ENCODE measurements at regions not wholly inside any gene's neighbourhood (a gene's known extent, or its start where the extent isn't known, plus 50 kb on each side); places are given as distances from the start of the nearest gene placed in this dataset.
A peak's percentile ranks its signal among the peaks of the same experiment; 100 is the strongest.

DNA sequence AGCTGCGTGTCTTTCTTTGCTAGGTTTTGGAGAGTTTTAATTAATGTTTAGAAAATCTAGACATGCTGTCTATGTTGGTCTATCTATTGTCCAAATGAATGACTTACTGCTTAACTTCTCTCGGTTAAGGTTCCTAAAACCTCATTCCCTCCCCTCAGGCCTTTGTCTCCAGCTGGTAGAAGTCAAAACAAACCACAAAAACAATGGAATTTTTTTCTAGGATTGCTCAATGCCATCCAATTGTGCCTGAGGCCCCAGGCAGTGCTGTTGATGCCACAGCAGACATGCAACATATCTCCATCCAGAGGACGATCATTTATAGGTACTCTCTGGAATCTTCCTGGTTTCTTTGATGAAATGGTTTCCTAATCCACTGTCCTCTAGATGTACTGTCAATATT lies 448.2 kb upstream of the TBX3 start:
- no peak overlapping the region for H3K18ac ChIP-seq (ENCODE audit: extremely low read depth, low read length)
- no peak overlapping the region for H3K4me2 ChIP-seq (ENCODE audit: insufficient read depth in 1 of 2, low read depth in 2 of 2, low read length in 2 of 2)
- H3K9ac ChIP-seq (replicated peaks in 1 of 4; ENCODE audit: extremely low read depth in 1 of 4, low read depth in 3 of 4, low read length in 3 of 4), result no peak overlapping the region
- H2BK20ac ChIP-seq (ENCODE audit: low read length), result no peak overlapping the region
- no peaks in the 10 kb centered on the region for H3K79me1 ChIP-seq (ENCODE audit: low read depth, low read length)
- no peak overlapping the region for H2BK15ac ChIP-seq (ENCODE audit: low read length)
- no peaks in the 10 kb centered on the region for H3K79me2 ChIP-seq (ENCODE audit: control insufficient read depth in 1 of 2, insufficient read depth in 2 of 2, low read length in 2 of 2)
- no peak overlapping the region for H2BK12ac ChIP-seq (ENCODE audit: low read depth, low read length)
- H3K23me2 ChIP-seq (ENCODE audit: low read depth, low read length), result no peaks in the 10 kb centered on the region
- no peak overlapping the region for H3K4me3 ChIP-seq (ENCODE audit: extremely low read depth in 1 of 4, insufficient read depth in 2 of 4, low read depth in 3 of 4, low read length in 4 of 4)
- FAIRE-seq (no peak), DNase-seq (ENCODE audit: low read depth in 1 of 2, low spot score in 2 of 2) (no peak)
- H3K56ac ChIP-seq (replicated peaks; ENCODE audit: insufficient read length, low read depth, low read length), result no peak overlapping the region
- no peak overlapping the region for H2BK120ac ChIP-seq (replicated peaks; ENCODE audit: low read depth, low read length)
- no peak for TF ChIP-seq SAP30 (IDR thresholded peaks at IDR 0.05; ENCODE audit: insufficient read depth, insufficient replicate concordance, low read length)
- peak; percentile 73 for TF ChIP-seq CEBPB (IDR thresholded peaks at IDR 0.05; ENCODE audit: low read depth, low read length)
- H3K9me3 ChIP-seq (ENCODE audit: insufficient read depth in 2 of 2, low read depth in 1 of 2, low read length in 1 of 2), result no peaks in the 10 kb centered on the region
- no peak overlapping the region for H2AK5ac ChIP-seq (ENCODE audit: low read depth, low read length)
- ChIA-PET POLR2A (ENCODE audit: partially characterized antibody) (no interaction called here), CTCF (ENCODE audit: partially characterized antibody) (no interaction called here)
- H2AFZ ChIP-seq (ENCODE audit: low read length), result no peak overlapping the region
- H2BK5ac ChIP-seq (ENCODE audit: low read depth, low read length), result no peak overlapping the region
- H4K5ac ChIP-seq (ENCODE audit: insufficient read length, low read depth, low read length), result no peak overlapping the region
- no peak overlapping the region for H3K23ac ChIP-seq (ENCODE audit: insufficient read length)
- no peak overlapping the region for H4K91ac ChIP-seq (replicated peaks; ENCODE audit: insufficient read length, low read length)
- no peak overlapping the region for H3K14ac ChIP-seq (ENCODE audit: insufficient read length)
- H3K27me3 ChIP-seq (replicated peaks in 1 of 4; ENCODE audit: control insufficient read depth in 3 of 4, extremely low read depth in 1 of 4, insufficient read depth in 3 of 4, low read length in 3 of 4), result no peaks in the 10 kb centered on the region
- H3K4ac ChIP-seq (replicated peaks; ENCODE audit: insufficient read length, low read depth, low read length), result no peak overlapping the region
- H3K27ac ChIP-seq (ENCODE audit: low read depth, low read length), result no peak overlapping the region
- WGBS, 2 experiments (ENCODE audit: extremely low coverage in 1 of 2, insufficient coverage in 1 of 2, insufficient read length in 1 of 2, insufficient replicate concordance in 2 of 2, low coverage in 1 of 2, low lambda C conversion rate in 2 of 2, missing lambda C conversion rate in 1 of 2), result 86% methylated on average over 3 of the region's 3 CpGs; no CpG with 5 or more reads in 1 of the 2 experiments
- no peak overlapping the region for H4K8ac ChIP-seq (ENCODE audit: extremely low read depth, insufficient read depth, low read length)
- H3K36me3 ChIP-seq (ENCODE audit: control insufficient read depth in 2 of 4, insufficient read depth in 4 of 4, low read length in 3 of 4), result no peaks in the 10 kb centered on the region
- no peaks in the 10 kb centered on the region for H4K20me1 ChIP-seq (replicated peaks in 1 of 2; ENCODE audit: control insufficient read depth in 1 of 2, insufficient read depth in 2 of 2, low read length in 2 of 2)
- H3K4me1 ChIP-seq (replicated peaks in 1 of 4; ENCODE audit: control insufficient read depth in 3 of 4, insufficient read depth in 4 of 4, low read length in 3 of 4), result no peaks in the 10 kb centered on the region

Data from H1 (cell line).